ENCODE measurements at regions not wholly inside any gene's neighbourhood (a gene's known extent, or its start where the extent isn't known, plus 50 kb on each side); places are given as distances from the start of the nearest gene placed in this dataset.

- TF ChIP-seq CTCF (conservative IDR thresholded peaks at IDR 0.05; ENCODE audit: low read depth, low read length) (no peak), EZH2 (IDR thresholded peaks at IDR 0.05; ENCODE audit: borderline replicate concordance, low read depth, low read length, poor library complexity, severe bottlenecking) (no peak)
Measured at GRCh38 chr18:43776997-43777396, 499.7 kb upstream of the SYT4 start.

Measured in A673 (cell line).